HepG2 (cell line): ENCODE measurements at regions not wholly inside any gene's neighbourhood (a gene's known extent, or its start where the extent isn't known, plus 50 kb on each side); places are given as distances from the start of the nearest gene placed in this dataset.

Experiments used
- TCF7L2 ChIP-seq: IDR thresholded peaks from 2 replicates; pipeline ENCODE4 v1.6.1; 2011; ENCODE audit warnings: mild to moderate bottlenecking, low read depth, low read length, moderate library complexity
- TF ChIP-seq, protein P1 (sequence below): sonication (generic); formaldehyde crosslinking; IDR thresholded peaks from 2 replicates; pipeline ENCODE4 v1.8.0; 2022; ENCODE audit warnings: mild to moderate bottlenecking, missing genetic modification reagents, moderate library complexity

DNA sequence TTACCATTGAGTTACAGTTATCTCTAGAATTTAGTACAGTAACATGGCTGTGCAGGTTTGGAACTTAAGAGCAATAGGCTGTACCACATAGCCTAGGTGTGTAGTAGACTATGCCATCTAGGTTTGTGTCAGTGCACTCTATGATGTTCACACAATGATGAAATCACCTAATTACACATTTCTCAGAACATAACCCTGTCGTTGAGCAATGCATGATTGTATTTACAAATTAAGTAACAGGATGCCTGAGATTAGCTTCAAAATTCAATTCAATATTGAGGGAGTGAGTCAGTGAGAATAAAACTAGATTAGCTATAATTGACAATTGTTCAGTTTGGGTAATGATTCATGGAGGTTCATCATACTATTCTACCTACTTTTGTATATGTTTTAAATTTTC lies 633.8 kb downstream of the IGSF11 start:
- TF ChIP-seq, protein P1, sequence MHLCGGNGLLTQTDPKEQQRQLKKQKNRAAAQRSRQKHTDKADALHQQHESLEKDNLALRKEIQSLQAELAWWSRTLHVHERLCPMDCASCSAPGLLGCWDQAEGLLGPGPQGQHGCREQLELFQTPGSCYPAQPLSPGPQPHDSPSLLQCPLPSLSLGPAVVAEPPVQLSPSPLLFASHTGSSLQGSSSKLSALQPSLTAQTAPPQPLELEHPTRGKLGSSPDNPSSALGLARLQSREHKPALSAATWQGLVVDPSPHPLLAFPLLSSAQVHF (CRISPR knock-in tag), result no peak
- TF ChIP-seq TCF7L2, result no peak
